GM23338 (cell line): ENCODE measurements at regions not wholly inside any gene's neighbourhood (a gene's known extent, or its start where the extent isn't known, plus 50 kb on each side); places are given as distances from the start of the nearest gene placed in this dataset.

Experiments used
- CTCF ChIP-seq, 2 experiments: fragments of 200-600 bp in 1 of 2; sonication (generic) in 1 of 2; conservative IDR thresholded peaks; 2 replicates each; pipeline versions ENCODE4 v1.5.1 to v1.6.1; 2016 to 2017; ENCODE audit warnings: antibody characterized with exemption in 2 of 2, low read depth in 2 of 2, mild to moderate bottlenecking in 2 of 2, moderate library complexity in 1 of 2
- EZH2 ChIP-seq: fragments of 200-600 bp; sonication (generic); IDR thresholded peaks from one replicate; pipeline ENCODE4 v1.8.0; 2017; ENCODE audit warnings: antibody characterized with exemption, mild to moderate bottlenecking, low read depth; ENCODE audit not compliant: unreplicated experiment
- EZH2phosphoT487 ChIP-seq: fragments of 200-600 bp; sonication (generic); IDR thresholded peaks from one replicate; pipeline ENCODE4 v1.8.1; 2018; ENCODE audit warnings: antibody characterized with exemption; ENCODE audit not compliant: unreplicated experiment
- POLR2AphosphoS5 ChIP-seq: IDR thresholded peaks from 2 replicates; pipeline ENCODE4 v1.6.1; 2016; ENCODE audit warnings: antibody characterized with exemption, low read depth
- REST ChIP-seq: IDR thresholded peaks from one replicate; pipeline ENCODE4 v1.6.1; 2018; ENCODE audit warnings: antibody characterized with exemption; ENCODE audit not compliant: unreplicated experiment

GRCh38 chr5:122690266-122690665, 84.6 kb upstream of the SNX2 start:
- no peak for TF ChIP-seq EZH2
- no peak for TF ChIP-seq CTCF (conservative IDR thresholded peaks at IDR 0.05; ENCODE audit: low read depth in 2 of 2)
- TF ChIP-seq POLR2AphosphoS5: no peak
- no peak for TF ChIP-seq REST
- TF ChIP-seq EZH2phosphoT487: no peak
